T-helper 17 cell (primary cell): ENCODE measurements at regions not wholly inside any gene's neighbourhood (a gene's known extent, or its start where the extent isn't known, plus 50 kb on each side); places are given as distances from the start of the nearest gene placed in this dataset.

ENCODE experiments used
- ATAC-seq: fragments of 150-1000 bp; cut with Tn5 transposase; 2 replicates; pipeline ENCODE4 v1.10.0; 2021; ENCODE audit warnings: mild to moderate bottlenecking, moderate library complexity
- DNase-seq, 3 donors: peaks; one replicate each; pipeline versions ENCODE4 v3.0.0 to v3.0.0-alpha.2; 2020 to 2021
- H3K9me3 ChIP-seq: one replicate; pipeline ENCODE4 v1.7.0; 2013; ENCODE audit warnings: low read length, mild to moderate bottlenecking; ENCODE audit not compliant: control insufficient read depth, poor library complexity, severe bottlenecking
- H3K27ac Mint-ChIP-seq: one replicate; pipeline ENCODE4 v1.8.0; 2022; ENCODE audit warnings: mild to moderate bottlenecking, moderate library complexity, mixed read lengths
- H3K27me3 Mint-ChIP-seq: one replicate; pipeline ENCODE4 v1.8.0; 2022; ENCODE audit warnings: mixed read lengths
- H3K36me3 Mint-ChIP-seq: one replicate; pipeline ENCODE4 v1.8.0; 2022; ENCODE audit warnings: low read depth, mixed read lengths
- H3K4me1 Mint-ChIP-seq: one replicate; pipeline ENCODE4 v1.8.0; 2022; ENCODE audit warnings: mild to moderate bottlenecking, mixed read lengths
- H3K4me3 Mint-ChIP-seq: one replicate; pipeline ENCODE4 v1.8.0; 2022; ENCODE audit warnings: mild to moderate bottlenecking, moderate library complexity, mixed read lengths

DNA sequence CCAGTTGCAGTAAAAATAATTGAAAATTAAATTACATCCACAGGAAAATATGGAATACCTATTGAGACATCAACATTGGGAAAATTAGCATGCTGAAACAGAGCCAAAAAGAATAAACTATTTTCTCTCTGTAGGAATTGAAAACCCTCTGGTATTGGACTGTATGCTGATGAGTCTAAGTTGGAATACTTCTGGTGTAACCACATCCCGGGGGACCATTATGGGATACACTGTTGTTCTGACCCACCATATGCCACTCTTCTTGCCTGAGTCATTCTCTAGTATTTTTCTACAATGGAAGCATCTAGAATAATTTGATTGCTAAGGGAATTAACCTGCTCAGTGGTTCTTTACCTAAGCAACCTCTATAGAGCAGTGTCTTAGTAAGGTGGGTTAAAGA lies 640.7 kb upstream of the AGA start:
- no peak overlapping the region for H3K4me3 Mint-ChIP-seq
- H3K27ac Mint-ChIP-seq: no peak overlapping the region
- ATAC-seq (no peak), DNase-seq (no peak)
- no peaks in the 10 kb centered on the region for H3K27me3 Mint-ChIP-seq
- H3K4me1 Mint-ChIP-seq: no peaks in the 10 kb centered on the region
- H3K9me3 ChIP-seq: peaks cover 3% of the 10 kb centered on the region
- H3K36me3 Mint-ChIP-seq: no peaks in the 10 kb centered on the region

DNA sequence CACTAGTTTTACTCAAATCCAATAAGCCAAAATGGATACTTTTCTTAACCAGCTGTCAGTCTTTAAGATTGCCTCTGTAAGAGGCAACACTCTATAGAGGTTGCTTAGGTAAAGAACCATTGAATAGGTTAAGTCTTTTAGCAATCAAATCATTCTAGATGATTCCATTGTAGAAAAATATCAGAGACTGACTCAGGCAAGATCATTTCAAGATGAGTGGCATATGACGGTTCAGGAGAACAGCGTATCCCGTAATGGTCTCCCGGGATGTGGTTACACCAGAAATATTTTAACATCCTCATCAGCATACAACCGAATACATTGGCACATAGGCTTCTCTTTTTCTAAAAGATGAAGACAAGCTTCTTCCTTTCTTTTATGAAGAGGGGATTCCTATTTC lies 641.7 kb upstream of the AGA start:
- Mint-ChIP-seq H3K4me3 (no peak overlapping the region), H3K27ac (no peak overlapping the region), H3K36me3 (no peaks in the 10 kb centered on the region), H3K27me3 (no peaks in the 10 kb centered on the region), H3K4me1 (no peaks in the 10 kb centered on the region)
- H3K9me3 ChIP-seq: peaks cover 3% of the 10 kb centered on the region
- no peak for ATAC-seq
- no peak for DNase-seq

DNA sequence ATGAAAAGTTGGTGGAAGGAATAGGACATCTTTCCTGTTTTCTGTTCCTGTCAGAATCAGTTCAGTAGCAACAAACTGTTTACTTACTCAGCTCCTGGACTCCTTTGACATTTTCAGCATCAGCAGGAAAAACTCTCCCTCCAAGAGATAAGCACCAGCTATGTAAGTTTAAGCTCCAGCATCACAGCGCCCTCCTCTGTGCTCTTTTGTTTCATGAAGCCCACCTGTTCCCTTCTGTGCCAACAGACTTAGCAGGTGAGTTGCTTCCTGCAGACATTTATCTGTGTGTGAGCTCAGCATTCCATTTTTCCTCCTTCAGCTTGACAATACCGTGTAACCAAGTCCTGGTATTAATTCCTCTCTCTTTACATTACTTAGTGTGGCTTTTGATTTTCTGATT lies 644.1 kb upstream of the AGA start:
- H3K27me3 Mint-ChIP-seq: no peaks in the 10 kb centered on the region

DNA sequence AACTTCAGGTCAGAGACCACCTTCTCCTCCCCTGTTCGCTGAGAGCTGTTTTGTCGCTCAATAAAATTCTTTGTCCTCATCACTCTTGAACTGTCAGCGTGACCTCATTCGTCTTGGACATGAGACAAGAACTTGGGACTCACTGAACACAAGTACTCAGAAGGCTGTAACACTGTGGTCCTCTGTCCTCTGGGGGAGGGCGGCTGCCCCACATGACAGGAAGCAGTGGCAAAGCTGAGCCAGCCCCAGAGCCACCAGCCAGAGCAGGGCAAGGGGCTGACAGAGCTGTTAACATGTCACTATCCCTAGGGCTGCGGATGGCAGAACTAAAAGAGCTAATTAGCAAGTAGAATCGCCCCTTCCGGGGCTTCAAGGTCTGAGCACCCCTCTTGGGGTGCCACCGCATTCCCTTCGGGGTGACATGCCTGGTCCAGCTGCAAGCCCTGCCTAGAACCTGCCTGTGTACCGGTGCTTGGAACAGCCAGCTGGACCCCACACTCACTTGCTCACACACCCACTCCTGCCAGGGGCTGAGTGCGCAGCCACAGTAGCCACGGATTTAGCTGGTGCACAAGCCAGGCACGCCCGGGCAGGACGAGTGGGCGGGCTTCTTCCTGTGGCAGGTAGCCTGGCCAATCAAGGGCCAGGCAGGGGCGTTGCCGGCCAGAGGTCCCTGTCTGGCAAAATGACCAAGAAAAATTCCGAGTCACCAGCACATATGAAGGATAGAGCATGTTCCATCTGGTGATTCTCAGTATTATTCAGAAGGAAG lies 648.6 kb upstream of the AGA start:
- Mint-ChIP-seq H3K27ac (no peak overlapping the region), H3K4me3 (no peak overlapping the region), H3K4me1 (no peaks in the 10 kb centered on the region), H3K27me3 (no peaks in the 10 kb centered on the region), H3K36me3 (no peaks in the 10 kb centered on the region)
- ATAC-seq: no peak
- H3K9me3 ChIP-seq: peaks cover 2% of the 10 kb centered on the region
- DNase-seq: no peak

More for the DNA sequence above, 644.1 kb upstream of the AGA start:
- ATAC-seq: no peak
- Mint-ChIP-seq H3K36me3 (no peaks in the 10 kb centered on the region), H3K27ac (no peak overlapping the region), H3K4me3 (no peak overlapping the region), H3K4me1 (no peaks in the 10 kb centered on the region)
- peaks cover 3% of the 10 kb centered on the region for H3K9me3 ChIP-seq
- DNase-seq: no peak

DNA sequence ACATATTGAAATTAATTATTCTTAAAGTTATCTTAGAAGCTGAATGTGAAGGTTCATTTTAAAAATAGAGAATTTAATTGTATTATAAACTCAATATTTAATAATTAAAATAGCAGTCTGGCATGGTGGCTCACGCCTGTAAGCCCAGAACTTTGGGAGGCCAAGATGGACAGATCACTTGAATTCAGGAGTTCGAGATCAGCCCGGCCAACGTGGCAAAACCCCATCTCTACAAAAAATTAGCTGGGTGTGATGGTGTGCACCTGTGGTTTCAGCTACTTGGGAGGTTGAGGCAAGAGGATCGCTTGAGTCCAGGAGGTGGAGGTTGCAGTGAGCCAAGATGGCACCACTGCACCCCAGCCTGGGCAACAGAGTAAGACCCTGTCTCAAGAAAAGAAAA lies 659.9 kb upstream of the AGA start:
- H3K27me3 Mint-ChIP-seq: no peaks in the 10 kb centered on the region
- DNase-seq (no peak), ATAC-seq (no peak)
- no peaks in the 10 kb centered on the region for H3K9me3 ChIP-seq
- H3K36me3 Mint-ChIP-seq: no peaks in the 10 kb centered on the region
- no peak overlapping the region for H3K4me3 Mint-ChIP-seq
- H3K27ac Mint-ChIP-seq: no peak overlapping the region
- H3K4me1 Mint-ChIP-seq: no peaks in the 10 kb centered on the region

DNA sequence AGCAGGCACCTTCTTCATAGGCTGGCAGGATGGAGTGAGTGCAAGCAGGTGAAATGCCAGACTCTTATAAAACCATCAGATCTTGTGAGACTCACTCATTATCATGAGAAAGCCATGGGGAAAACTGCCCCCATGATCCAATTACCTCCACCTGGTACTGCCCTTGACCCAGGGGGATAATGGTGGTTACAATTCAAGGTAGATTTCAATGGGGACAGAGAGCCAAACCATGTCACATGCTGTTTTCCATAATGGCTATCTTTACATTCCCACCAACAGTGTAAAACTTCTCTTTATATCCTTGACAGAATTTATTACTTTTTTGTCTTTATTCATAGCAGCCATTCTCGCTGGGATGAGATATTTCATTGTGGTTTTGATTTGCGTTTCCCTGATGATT lies 663.0 kb upstream of the AGA start:
- Mint-ChIP-seq H3K4me1 (no peaks in the 10 kb centered on the region), H3K4me3 (no peak overlapping the region), H3K36me3 (no peaks in the 10 kb centered on the region)

DNA sequence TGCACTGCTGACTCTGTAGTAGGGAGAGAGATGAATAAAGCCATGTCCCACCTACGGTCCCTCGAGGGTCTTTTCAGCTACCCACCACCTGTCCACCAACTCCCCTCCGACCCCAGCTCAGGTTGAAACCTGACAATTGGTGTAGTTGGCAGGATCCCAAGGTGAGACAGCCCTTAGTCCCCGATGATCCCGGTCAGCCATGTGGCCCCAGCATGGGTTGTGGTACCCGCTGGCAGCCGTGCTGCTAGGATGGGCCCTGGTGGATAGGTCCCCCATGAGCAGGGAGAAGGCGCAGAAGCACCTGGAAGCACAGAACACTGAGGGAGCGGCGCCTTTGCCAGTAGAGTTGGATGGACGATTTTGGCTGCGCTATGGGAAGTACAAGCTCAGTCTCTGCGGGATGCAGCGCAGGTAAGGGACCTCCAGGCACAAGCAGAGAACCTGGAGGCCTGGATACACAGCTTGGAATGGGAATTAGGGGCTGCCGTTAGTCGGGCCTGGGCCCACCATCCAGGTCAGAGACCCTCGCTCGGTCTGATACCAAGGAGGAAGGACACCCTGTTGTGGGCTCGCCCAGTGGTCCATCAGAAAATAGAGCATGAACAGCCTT lies 694.6 kb upstream of the AGA start:
- H3K4me1 Mint-ChIP-seq: no peaks in the 10 kb centered on the region
- H3K27ac Mint-ChIP-seq: no peak overlapping the region
- H3K27me3 Mint-ChIP-seq: no peaks in the 10 kb centered on the region
- ATAC-seq: no peak
- DNase-seq: no peak
- H3K4me3 Mint-ChIP-seq: no peak overlapping the region
- H3K36me3 Mint-ChIP-seq: no peaks in the 10 kb centered on the region
- no peaks in the 10 kb centered on the region for H3K9me3 ChIP-seq

More for the DNA sequence above, 663.0 kb upstream of the AGA start:
- Mint-ChIP-seq H3K27ac (no peak overlapping the region), H3K27me3 (no peaks in the 10 kb centered on the region)
- no peak for DNase-seq
- ATAC-seq: no peak
- H3K9me3 ChIP-seq: no peaks in the 10 kb centered on the region

DNA sequence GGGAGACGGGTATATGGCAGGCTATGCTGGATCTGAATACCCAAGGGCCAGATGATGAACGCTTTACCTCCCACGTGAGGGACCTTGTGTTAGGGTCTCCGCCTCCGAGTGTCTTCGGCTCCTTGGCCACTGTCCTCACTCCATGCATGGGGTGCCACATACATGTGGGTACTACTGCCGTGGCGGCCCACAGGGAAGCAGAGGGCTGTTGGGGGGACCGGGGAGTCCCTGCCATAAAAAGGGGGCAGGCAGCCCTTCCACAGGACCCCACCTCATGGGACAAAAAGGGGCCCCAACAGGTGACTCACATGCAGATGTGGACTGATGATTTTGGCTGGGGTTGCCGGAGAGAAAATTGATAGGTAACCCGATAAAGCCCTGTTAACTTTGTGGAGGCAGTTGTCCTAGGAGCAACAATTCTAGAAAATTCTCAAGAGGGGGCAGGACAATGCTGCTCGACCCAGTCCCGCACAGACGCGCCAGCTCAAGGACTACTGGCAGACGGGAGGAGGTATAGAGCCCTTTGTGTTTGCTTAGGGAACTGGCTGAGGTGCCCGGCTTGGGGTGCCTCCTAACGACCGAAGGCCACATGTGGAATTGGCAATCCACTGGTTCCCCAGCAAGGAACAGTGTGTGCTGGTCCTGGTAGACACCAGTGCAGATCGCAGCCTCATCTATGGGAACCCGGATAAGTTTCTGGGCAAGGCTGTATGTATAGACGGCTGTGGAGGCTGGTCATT lies 695.7 kb upstream of the AGA start:
- Mint-ChIP-seq H3K27me3 (no peaks in the 10 kb centered on the region), H3K4me1 (no peaks in the 10 kb centered on the region), H3K4me3 (no peak overlapping the region), H3K27ac (no peak overlapping the region), H3K36me3 (no peaks in the 10 kb centered on the region)
- H3K9me3 ChIP-seq: no peaks in the 10 kb centered on the region
- ATAC-seq (no peak), DNase-seq (no peak)

DNA sequence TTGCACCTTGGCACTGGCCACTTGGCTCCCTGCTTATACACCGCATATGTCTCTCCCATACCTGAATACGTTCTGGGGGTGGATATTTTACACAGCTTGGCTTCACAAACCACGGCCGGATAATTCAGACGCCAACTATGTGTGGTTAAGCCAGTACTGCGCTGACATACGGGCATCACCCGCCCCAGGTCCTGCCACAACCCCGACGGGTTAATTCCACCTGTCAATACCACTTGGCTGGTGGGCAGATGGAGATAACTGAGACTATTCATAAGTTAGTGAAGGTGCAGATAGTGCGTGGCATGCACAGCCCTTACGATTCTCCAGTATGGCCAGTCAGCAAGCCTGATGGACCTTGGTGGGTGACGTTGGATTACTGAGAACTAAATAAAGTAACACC lies 696.3 kb upstream of the AGA start:
- Mint-ChIP-seq H3K36me3 (no peaks in the 10 kb centered on the region), H3K4me3 (no peak overlapping the region), H3K4me1 (no peaks in the 10 kb centered on the region), H3K27ac (no peak overlapping the region), H3K27me3 (no peaks in the 10 kb centered on the region)
- no peak for ATAC-seq
- no peaks in the 10 kb centered on the region for H3K9me3 ChIP-seq
- no peak for DNase-seq

DNA sequence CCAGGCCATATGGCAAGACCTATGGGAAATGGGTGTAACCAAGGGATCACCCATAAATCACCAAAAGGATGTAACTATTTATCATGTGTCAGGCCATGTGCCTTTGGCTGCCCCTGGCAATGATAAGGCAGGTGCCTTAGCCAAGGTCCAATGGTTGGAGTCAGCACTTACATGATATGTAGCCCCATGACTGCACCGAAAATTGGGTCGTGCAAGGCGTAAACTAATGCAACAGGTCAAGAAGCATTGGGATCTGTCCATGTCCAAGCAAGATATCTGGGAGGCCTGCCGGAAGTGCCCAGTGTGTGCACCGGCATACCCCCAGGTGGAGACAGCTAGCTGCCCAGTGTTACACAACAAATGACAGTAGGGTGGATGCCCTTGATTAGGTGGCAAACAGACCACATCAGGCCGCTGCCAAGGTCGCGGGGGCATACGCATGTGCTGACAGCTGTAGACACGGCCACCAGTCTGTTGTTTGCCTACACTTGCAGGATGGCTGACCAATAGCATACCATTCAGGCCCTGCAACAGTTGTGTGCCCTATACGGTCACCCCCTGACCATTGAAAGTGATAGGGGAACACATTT lies 698.2 kb upstream of the AGA start:
- ATAC-seq: no peak
- no peaks in the 10 kb centered on the region for H3K9me3 ChIP-seq
- H3K36me3 Mint-ChIP-seq: no peaks in the 10 kb centered on the region
- DNase-seq: no peak
- no peak overlapping the region for H3K4me3 Mint-ChIP-seq
- no peak overlapping the region for H3K27ac Mint-ChIP-seq
- H3K4me1 Mint-ChIP-seq: no peaks in the 10 kb centered on the region
- no peaks in the 10 kb centered on the region for H3K27me3 Mint-ChIP-seq

DNA sequence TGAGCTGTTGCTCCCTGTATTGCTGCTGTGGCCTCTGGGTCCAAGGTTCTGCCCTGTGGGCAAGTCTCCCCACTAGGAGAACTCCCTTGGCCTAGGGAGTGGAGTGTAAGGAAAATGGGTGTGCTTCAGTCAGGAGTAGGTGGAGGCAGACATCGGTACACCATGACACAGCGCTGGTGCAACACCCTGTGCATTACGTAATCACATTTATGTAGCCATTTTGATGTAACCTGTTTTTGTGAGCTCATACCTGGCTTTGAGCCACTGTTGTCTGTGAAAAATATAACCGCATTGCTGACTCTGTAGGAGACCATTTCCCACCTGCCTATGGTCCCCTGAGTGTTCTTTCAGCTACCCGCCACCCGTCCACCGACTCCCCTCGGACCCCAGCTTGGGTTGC lies 700.5 kb upstream of the AGA start:
- Mint-ChIP-seq H3K27me3 (no peaks in the 10 kb centered on the region), H3K4me3 (no peak overlapping the region), H3K4me1 (no peaks in the 10 kb centered on the region), H3K36me3 (no peaks in the 10 kb centered on the region), H3K27ac (no peak overlapping the region)
- ATAC-seq (no peak), DNase-seq (no peak)
- H3K9me3 ChIP-seq: no peaks in the 10 kb centered on the region

DNA sequence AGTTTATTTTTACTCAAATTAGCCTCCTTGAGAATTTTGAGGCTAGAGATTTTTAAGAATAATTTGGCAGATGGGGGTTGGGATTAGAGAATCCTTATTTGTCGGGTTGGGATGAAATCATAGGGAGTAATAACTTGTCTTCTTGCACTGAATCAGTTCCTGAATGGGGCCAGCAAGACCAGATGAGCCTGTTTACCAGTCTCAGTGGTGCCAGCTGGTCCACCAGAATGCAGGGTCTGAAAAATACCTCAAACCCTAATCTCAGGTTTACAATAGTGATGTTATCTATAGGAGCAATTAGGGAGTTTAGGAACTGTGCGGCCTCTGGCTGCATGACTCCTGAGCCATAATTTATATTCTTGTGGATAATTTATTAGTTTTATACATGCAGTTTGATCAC lies 705.9 kb upstream of the AGA start:
- Mint-ChIP-seq H3K27me3 (no peaks in the 10 kb centered on the region), H3K4me3 (no peak overlapping the region), H3K36me3 (no peaks in the 10 kb centered on the region), H3K27ac (no peak overlapping the region), H3K4me1 (no peaks in the 10 kb centered on the region)
- no peaks in the 10 kb centered on the region for H3K9me3 ChIP-seq
- DNase-seq: no peak
- ATAC-seq: no peak

DNA sequence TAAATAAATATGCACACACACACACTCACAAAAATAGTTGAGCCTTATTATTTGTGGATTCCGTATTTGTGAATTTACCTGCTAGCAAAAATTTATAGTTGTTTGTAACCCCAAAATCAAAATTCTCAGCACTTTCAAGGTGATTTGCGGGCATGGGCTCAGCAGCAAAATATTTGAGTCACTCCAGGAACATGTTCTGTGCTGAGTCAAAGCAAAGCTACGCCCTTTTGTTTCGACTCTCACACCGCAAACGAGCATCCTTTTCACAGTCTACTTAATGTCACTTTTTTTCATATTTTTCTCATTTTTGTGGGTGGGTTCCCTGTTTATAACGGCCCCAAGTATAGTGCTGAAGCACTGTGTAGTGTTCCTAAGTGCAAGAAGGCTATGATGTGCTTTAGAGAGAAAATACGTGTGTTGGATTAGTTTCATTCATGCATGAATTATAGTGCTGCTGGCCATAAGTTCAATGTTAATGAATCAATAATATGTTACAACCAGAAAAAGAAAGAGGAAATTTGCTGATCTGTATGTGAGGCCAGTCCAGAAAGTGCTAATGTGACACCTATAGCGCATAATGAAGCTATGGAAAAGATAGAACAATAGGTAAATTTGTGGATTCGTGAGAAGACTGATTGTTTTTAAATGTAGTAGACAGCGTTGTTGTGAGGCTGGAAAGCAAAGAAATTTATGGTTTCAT lies 723.2 kb upstream of the AGA start:
- no peaks in the 10 kb centered on the region for H3K36me3 Mint-ChIP-seq
- no peak overlapping the region for H3K4me3 Mint-ChIP-seq
- no peak overlapping the region for H3K27ac Mint-ChIP-seq
- H3K4me1 Mint-ChIP-seq: no peaks in the 10 kb centered on the region
- no peaks in the 10 kb centered on the region for H3K27me3 Mint-ChIP-seq
- ATAC-seq: no peak
- DNase-seq: no peak
- no peaks in the 10 kb centered on the region for H3K9me3 ChIP-seq
